Prostate gland (tissue), 2 donors: ENCODE measurements at regions not wholly inside any gene's neighbourhood (a gene's known extent, or its start where the extent isn't known, plus 50 kb on each side); places are given as distances from the start of the nearest gene placed in this dataset.

Source experiments
- DNase-seq: peaks from one replicate; pipeline ENCODE4 v3.0.0-alpha.2; 2019; ENCODE audit warnings: low spot score
- H3K27ac ChIP-seq, 2 donors: fragments of 200-600 bp; sonication (generic); 2 replicates each; pipeline ENCODE4 v1.5.1; 2017 to 2019
- H3K27me3 ChIP-seq: fragments of 200-600 bp; sonication (generic); replicated peaks from 2 replicates; pipeline ENCODE4 v1.5.1; 2019; ENCODE audit not compliant: insufficient read depth
- H3K36me3 ChIP-seq, 2 donors: fragments of 200-600 bp; sonication (generic); 1 replicate in 1 of 2; 2 replicates in 1 of 2; pipeline versions ENCODE4 v1.5.1 to v1.8.1; 2017 to 2019
- H3K4me1 ChIP-seq: fragments of 200-600 bp; sonication (generic); replicated peaks from 2 replicates; pipeline ENCODE4 v1.5.1; 2019
- H3K4me3 ChIP-seq, 2 donors: fragments of 200-600 bp; sonication (generic); 2 replicates each; pipeline ENCODE4 v1.5.1; 2017 to 2019
- H3K9me3 ChIP-seq: fragments of 200-600 bp; sonication (generic); 2 replicates; pipeline ENCODE4 v1.5.1; 2017
- POLR2A ChIP-seq: fragments of 450-650 bp; IDR thresholded peaks from one replicate; pipeline ENCODE4 v1.6.1; 2016; ENCODE audit warnings: antibody characterized with exemption, mild to moderate bottlenecking
- POLR2AphosphoS5 ChIP-seq: sonication (generic); formaldehyde crosslinking; IDR thresholded peaks from one replicate; pipeline ENCODE4 v1.6.1; 2017; ENCODE audit warnings: antibody characterized with exemption
- WGBS: methylation state at CpG from one replicate; pipeline ENCODE4 v1.1.5; 2018; 5-methylcytosine and 5-hydroxymethylcytosine counted together
- intact Hi-C: fragments of 100-400 bp; cut with DNase I; formaldehyde crosslinking; loops from one replicate; pipeline ENCODE4 v1.14.2; 2022
- TF ChIP-seq, protein P1 (sequence below), 4 experiments: fragments of 200-600 bp in 2 of 4; fragments of 450-650 bp in 2 of 4; sonication (generic) in 2 of 4; IDR thresholded peaks; 1 replicate in 3 of 4; 2 replicates in 1 of 4; pipeline ENCODE4 v1.5.1; 2016 to 2019; ENCODE audit warnings: antibody characterized with exemption in 4 of 4, mild to moderate bottlenecking in 2 of 4, moderate library complexity in 2 of 4

GRCh38 chr2:122908159-122908558, 1116.9 kb upstream of the CNTNAP5 start:
- H3K36me3 ChIP-seq: no peaks in the 10 kb centered on the region
- WGBS: 53% methylated on average over 1 of the region's 1 CpG
- intact Hi-C loops: no loop called here
- H3K4me3 ChIP-seq: no peak overlapping the region
- DNase-seq: no peak
- TF ChIP-seq POLR2AphosphoS5 (no peak), POLR2A (no peak)
- TF ChIP-seq, protein P1, sequence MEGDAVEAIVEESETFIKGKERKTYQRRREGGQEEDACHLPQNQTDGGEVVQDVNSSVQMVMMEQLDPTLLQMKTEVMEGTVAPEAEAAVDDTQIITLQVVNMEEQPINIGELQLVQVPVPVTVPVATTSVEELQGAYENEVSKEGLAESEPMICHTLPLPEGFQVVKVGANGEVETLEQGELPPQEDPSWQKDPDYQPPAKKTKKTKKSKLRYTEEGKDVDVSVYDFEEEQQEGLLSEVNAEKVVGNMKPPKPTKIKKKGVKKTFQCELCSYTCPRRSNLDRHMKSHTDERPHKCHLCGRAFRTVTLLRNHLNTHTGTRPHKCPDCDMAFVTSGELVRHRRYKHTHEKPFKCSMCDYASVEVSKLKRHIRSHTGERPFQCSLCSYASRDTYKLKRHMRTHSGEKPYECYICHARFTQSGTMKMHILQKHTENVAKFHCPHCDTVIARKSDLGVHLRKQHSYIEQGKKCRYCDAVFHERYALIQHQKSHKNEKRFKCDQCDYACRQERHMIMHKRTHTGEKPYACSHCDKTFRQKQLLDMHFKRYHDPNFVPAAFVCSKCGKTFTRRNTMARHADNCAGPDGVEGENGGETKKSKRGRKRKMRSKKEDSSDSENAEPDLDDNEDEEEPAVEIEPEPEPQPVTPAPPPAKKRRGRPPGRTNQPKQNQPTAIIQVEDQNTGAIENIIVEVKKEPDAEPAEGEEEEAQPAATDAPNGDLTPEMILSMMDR (IDR thresholded peaks at IDR 0.05): no peak
- H3K27ac ChIP-seq: no peak overlapping the region
- no peaks in the 10 kb centered on the region for H3K27me3 ChIP-seq
- no peaks in the 10 kb centered on the region for H3K4me1 ChIP-seq
- H3K9me3 ChIP-seq: no peaks in the 10 kb centered on the region

DNA sequence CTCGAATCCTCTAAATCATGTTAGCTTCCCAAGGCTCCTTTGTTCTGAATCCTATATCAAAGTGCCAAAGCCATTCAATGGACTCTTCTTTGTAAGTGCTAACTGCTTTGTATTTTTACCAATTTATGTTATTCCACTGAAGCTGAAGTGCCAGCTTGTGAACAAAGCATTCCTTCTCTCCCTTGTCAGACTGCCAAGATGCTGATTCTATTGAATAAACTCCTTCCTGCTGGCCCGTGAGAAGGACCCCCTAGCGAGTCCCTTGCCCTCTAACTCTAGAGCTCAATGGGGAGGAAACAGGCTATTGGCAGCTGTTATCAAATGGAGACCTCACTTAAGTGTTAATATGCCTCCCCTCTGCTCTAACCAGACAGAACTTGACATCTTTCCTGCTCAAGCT, 1097.9 kb upstream of the CNTNAP5 start:
- DNase-seq: no peak
- Histone ChIP-seq H3K4me1 (no peaks in the 10 kb centered on the region), H3K9me3 (no peaks in the 10 kb centered on the region), H3K4me3 (no peak overlapping the region), H3K27ac (no peak overlapping the region), H3K27me3 (no peaks in the 10 kb centered on the region), H3K36me3 (no peaks in the 10 kb centered on the region)
- intact Hi-C loops: no loop called here
- 39% methylated on average over 3 of the region's 3 CpGs for WGBS
- TF ChIP-seq POLR2A (no peak), POLR2AphosphoS5 (no peak)
- TF ChIP-seq, protein P1 (IDR thresholded peaks at IDR 0.05): no peak

GRCh38 chr2:122927710-122928557, 1097.2 kb upstream of the CNTNAP5 start:
- H3K36me3 ChIP-seq: no peaks in the 10 kb centered on the region
- H3K4me3 ChIP-seq: no peak overlapping the region
- no peaks in the 10 kb centered on the region for H3K27me3 ChIP-seq
- intact Hi-C loops: no loop called here
- no peak for DNase-seq
- H3K4me1 ChIP-seq: no peaks in the 10 kb centered on the region
- TF ChIP-seq POLR2AphosphoS5 (no peak), POLR2A (no peak)
- TF ChIP-seq, protein P1 (IDR thresholded peaks at IDR 0.05): no peak
- no peak overlapping the region for H3K27ac ChIP-seq
- WGBS: 88% methylated on average over 4 of the region's 4 CpGs
- H3K9me3 ChIP-seq: no peaks in the 10 kb centered on the region

GRCh38 chr2:122929347-122929746, 1095.7 kb upstream of the CNTNAP5 start:
- TF ChIP-seq, protein P1 (IDR thresholded peaks at IDR 0.05): no peak
- TF ChIP-seq POLR2A (no peak), POLR2AphosphoS5 (no peak)
- Histone ChIP-seq H3K27me3 (no peaks in the 10 kb centered on the region), H3K4me3 (no peak overlapping the region), H3K27ac (no peak overlapping the region), H3K36me3 (no peaks in the 10 kb centered on the region), H3K9me3 (no peaks in the 10 kb centered on the region), H3K4me1 (no peaks in the 10 kb centered on the region)
- no peak for DNase-seq
- intact Hi-C loops: no loop called here
- WGBS: 87% methylated on average over 1 of the region's 1 CpG

GRCh38 chr2:122935506-122935905, 1089.6 kb upstream of the CNTNAP5 start:
- H3K4me1 ChIP-seq: no peaks in the 10 kb centered on the region
- no peak for DNase-seq
- WGBS: 46% methylated on average over 2 of the region's 2 CpGs
- no peak for TF ChIP-seq POLR2AphosphoS5
- TF ChIP-seq POLR2A: no peak
- TF ChIP-seq, protein P1 (IDR thresholded peaks at IDR 0.05): no peak
- H3K4me3 ChIP-seq: no peak overlapping the region
- H3K36me3 ChIP-seq: no peaks in the 10 kb centered on the region
- no peaks in the 10 kb centered on the region for H3K9me3 ChIP-seq
- no peaks in the 10 kb centered on the region for H3K27me3 ChIP-seq
- intact Hi-C loops: no loop called here
- H3K27ac ChIP-seq: no peak overlapping the region
